ENCODE measurements at regions not wholly inside any gene's neighbourhood (a gene's known extent, or its start where the extent isn't known, plus 50 kb on each side); places are given as distances from the start of the nearest gene placed in this dataset.

DNA sequence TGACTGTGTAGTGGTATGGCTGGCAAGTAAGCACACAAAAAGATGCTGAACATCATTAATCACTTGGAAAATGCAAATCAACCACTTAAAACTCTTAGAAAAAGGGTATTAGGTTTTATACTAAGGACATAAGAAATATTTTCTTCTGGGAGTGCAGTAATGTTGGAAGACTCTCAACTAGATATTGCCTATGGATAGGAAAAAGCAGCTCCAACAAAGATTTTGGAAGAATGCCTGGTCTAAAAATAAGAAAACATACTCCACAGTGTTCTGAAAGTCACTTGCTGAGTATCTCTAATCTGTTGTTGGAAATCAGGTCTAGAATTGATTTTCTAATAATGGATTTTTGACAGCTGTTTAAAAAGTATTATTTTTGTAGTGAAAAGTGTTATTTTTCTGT is 50.8 kb upstream of the PHYHIPL start:
- Mint-ChIP-seq H3K27me3 (ENCODE audit: low read depth) (no peaks in the 10 kb centered on the region), H3K4me1 (no peaks in the 10 kb centered on the region; the same call in 1 of the 2 replicates), H3K36me3 (peaks cover 6% of the 10 kb centered on the region; the same call in 1 of the 2 replicates), H3K27ac (no peak overlapping the region), H3K9me3 (peaks cover 11% of the 10 kb centered on the region), H3K4me3 (no peak overlapping the region)
- ChIA-PET CTCF (no interaction called here), POLR2A (no interaction called here)
- ATAC-seq: no peak
- no peak for DNase-seq (ENCODE audit: low spot score)
- TF ChIP-seq, protein P1, sequence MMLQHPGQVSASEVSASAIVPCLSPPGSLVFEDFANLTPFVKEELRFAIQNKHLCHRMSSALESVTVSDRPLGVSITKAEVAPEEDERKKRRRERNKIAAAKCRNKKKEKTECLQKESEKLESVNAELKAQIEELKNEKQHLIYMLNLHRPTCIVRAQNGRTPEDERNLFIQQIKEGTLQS (CRISPR knock-in tag; conservative IDR thresholded peaks at IDR 0.05): no peak
- no peak for TF ChIP-seq NR2C2 (CRISPR knock-in tag; IDR thresholded peaks at IDR 0.05)
- TF ChIP-seq, protein P2, sequence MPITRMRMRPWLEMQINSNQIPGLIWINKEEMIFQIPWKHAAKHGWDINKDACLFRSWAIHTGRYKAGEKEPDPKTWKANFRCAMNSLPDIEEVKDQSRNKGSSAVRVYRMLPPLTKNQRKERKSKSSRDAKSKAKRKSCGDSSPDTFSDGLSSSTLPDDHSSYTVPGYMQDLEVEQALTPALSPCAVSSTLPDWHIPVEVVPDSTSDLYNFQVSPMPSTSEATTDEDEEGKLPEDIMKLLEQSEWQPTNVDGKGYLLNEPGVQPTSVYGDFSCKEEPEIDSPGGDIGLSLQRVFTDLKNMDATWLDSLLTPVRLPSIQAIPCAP (CRISPR knock-in tag; IDR thresholded peaks at IDR 0.05): no peak

DNA sequence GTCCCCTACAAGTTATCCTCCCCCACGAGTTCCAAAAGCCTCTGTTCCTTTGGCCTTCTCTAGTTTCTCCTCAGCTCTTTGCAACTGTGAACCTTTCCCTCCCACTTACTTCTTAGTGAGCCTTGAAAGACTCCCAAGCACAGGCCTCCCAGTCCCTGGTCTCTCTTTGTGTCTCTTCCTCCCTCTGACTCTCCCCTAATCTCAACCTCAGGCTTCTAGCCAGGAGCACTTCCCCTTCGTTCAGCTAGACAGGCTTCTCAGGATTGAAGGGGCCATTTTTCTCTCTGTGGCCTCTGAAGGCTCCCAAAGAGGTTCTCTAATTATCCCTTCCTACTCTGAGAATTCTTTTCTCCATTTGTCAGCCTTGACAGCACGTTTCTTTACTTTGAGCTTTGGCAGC is 50.2 kb upstream of the PHYHIPL start:
- Mint-ChIP-seq H3K4me1 (no peaks in the 10 kb centered on the region; the same call in 1 of the 2 replicates), H3K27me3 (ENCODE audit: low read depth) (no peaks in the 10 kb centered on the region), H3K27ac (no peak overlapping the region), H3K9me3 (peaks cover 5% of the 10 kb centered on the region), H3K4me3 (no peak overlapping the region), H3K36me3 (peaks cover 3% of the 10 kb centered on the region; the same call in 1 of the 2 replicates)
- ATAC-seq (no peak), DNase-seq (ENCODE audit: low spot score) (no peak)
- ChIA-PET POLR2A (no interaction called here), CTCF (no interaction called here)
- TF ChIP-seq NFE2L1 (CRISPR knock-in tag; IDR thresholded peaks at IDR 0.05) (no peak), SP1 (CRISPR knock-in tag; conservative IDR thresholded peaks at IDR 0.05) (no peak), NR2C2 (CRISPR knock-in tag; IDR thresholded peaks at IDR 0.05) (no peak), ZNF396 (CRISPR knock-in tag; IDR thresholded peaks at IDR 0.05; ENCODE audit: borderline replicate concordance) (no peak), ZNF317 (CRISPR knock-in tag; IDR thresholded peaks at IDR 0.05; ENCODE audit: borderline replicate concordance, low read depth) (no peak), ZBTB21 (CRISPR knock-in tag; IDR thresholded peaks at IDR 0.05; ENCODE audit: borderline replicate concordance) (no peak), MYBL2 (CRISPR knock-in tag; IDR thresholded peaks at IDR 0.05) (no peak), KAT7 (CRISPR knock-in tag; IDR thresholded peaks at IDR 0.05; ENCODE audit: borderline replicate concordance) (no peak), NR1H2 (CRISPR knock-in tag; IDR thresholded peaks at IDR 0.05) (no peak)
- TF ChIP-seq, protein P3, sequence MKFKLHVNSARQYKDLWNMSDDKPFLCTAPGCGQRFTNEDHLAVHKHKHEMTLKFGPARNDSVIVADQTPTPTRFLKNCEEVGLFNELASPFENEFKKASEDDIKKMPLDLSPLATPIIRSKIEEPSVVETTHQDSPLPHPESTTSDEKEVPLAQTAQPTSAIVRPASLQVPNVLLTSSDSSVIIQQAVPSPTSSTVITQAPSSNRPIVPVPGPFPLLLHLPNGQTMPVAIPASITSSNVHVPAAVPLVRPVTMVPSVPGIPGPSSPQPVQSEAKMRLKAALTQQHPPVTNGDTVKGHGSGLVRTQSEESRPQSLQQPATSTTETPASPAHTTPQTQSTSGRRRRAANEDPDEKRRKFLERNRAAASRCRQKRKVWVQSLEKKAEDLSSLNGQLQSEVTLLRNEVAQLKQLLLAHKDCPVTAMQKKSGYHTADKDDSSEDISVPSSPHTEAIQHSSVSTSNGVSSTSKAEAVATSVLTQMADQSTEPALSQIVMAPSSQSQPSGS (CRISPR knock-in tag; IDR thresholded peaks at IDR 0.05; ENCODE audit: borderline replicate concordance, low read depth): no peak
